Activated T-cell treated with anti-CD3 and anti-CD28 coated beads, Interleukin-2, amount 50 U/mL, for 48 hours (primary cell): ENCODE measurements at regions not wholly inside any gene's neighbourhood (a gene's known extent, or its start where the extent isn't known, plus 50 kb on each side); places are given as distances from the start of the nearest gene placed in this dataset.
"Not testable (repeated sequence)": the region's sequence is repeated elsewhere in the genome, so short reads cannot be mapped to it uniquely, and the experiment has no call there.

ENCODE experiments used
- DNase-seq, 2 experiments: peaks; one replicate each; pipeline ENCODE4 v3.0.0-alpha.2; 2020

DNA sequence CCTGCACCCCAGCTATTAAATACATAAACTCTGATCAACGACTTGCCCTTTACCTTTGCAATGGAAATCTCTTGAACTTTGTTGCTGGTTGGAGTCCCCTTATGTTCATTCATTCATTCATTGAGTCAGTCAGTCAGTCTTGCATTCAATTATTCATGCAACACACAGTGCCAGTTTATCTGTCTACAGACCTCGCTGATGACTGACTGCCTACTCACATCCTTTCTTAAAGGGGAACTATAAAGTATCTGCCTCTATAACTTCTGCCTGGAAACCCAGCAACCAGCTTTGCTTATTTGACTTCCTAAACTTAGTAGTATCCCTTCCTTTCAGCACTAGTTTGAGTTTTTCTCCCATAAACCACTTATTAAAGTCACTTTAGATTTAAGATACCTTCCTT lies 620.8 kb upstream of the ADGRL3 start:
- DNase-seq = no peak

GRCh38 chr4:60581919-60582536 lies 618.1 kb upstream of the ADGRL3 start:
- DNase-seq = no peak

GRCh38 chr4:60588556-60588955 lies 611.6 kb upstream of the ADGRL3 start:
- DNase-seq = no peak

DNA sequence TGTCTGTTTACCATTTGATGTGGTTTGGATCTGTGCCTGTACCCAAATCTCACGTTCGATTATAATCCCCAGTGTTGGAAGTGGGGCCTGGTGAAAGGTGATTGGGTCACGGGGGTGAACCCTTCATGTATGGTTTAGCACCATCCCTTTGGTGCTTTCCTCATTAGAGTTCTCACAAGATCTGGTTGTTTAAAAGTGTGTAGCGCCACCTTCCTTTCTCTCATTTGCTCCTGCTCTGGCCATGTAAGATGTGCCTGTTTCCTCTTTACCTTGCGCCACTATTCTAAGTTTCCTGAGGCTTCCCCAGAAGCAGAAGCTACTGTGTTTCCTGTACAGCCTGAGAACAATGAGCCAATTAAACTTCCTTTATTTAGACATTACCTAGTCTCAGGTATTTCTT lies 610.7 kb upstream of the ADGRL3 start:
- DNase-seq = no peak

DNA sequence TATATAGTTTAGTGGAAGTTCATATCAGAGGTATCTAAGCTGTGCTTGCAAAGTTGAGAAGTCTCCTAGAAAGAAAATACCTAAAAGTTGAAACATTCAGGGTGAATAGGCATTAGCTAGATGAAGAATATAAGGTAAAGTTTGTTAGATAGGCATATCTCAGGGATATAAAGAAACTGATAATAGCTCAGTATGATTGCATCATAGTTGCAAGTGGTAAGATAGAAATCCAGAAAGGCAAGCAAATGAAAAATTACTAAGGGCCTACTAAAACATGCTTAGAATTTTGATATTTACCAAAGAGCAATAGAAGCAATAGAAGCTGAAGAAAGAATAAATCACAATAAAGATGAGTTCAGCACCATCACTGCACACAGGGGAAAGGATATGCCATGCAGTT lies 610.0 kb upstream of the ADGRL3 start:
- DNase-seq = no peak

GRCh38 chr4:60605646-60606354 lies 594.3 kb upstream of the ADGRL3 start:
- DNase-seq = no peak

DNA sequence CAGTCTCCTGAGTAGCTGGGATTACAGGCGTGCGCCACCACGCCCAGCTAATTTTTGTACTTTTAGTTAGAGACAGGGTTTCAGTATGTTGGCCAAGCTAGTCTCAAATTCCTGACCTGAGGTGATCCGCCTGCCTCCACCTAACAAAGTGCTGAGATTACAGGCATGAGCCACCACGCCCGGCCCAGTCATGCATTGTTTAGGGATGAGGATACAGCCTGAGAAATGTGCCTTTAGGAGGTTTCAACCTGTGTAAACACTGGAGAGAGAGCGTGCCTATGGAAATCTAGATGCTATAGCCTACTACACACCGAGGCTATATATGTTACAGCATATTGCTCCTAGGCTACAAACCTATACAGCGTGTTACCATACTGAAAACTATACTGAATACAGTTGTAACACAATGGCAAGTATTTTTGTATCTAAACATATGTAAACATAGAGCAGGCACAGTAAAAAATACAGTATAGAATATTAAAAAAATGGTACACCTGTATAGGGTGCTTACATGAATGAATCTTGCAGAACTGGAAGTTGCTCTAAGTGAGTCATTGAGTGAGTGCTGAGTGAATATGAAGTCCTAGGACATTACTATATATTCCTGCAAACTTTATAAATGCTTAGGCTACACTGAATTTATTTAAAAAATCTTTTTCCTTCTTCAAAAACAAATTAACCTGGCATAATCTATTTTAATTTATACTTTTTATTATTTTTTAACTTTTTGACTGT lies 588.2 kb upstream of the ADGRL3 start:
- DNase-seq = no peak

GRCh38 chr4:60617731-60618130 lies 582.4 kb upstream of the ADGRL3 start:
- DNase-seq = no peak

DNA sequence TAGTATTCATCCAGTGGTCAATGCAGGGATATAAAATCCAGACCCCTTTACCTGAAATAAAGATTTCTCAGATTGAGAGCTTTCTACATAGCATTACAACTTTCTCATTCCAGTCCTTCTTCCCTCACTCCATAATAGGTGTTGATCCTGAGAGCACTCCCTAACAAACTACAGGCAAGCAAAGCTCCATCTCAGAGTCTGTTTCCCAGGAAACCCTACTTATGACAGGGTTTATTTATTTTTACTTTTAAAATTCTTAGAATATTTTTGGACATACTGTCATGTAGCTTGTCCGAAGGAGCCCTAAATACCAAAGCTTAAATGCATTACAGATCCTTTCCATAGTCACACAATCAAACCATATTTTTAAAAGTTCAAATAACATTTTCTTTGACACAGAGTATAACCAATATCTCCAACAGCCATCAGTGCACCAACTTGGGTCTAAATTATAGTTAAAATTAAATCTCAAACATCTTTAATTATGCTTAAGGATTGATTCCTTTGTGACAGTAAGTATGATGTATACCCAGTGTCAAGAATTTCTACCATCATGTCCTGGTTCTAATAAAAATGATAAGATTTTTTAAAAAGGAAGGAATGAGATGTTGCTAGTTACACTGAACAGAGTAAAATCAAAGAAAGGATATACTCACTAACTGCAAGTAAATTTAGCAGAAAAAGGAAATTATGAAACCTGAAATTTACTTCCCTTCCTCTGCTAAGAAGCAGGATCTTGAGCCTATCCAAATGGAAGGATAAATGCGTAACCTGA lies 580.4 kb upstream of the ADGRL3 start:
- DNase-seq = no peak

DNA sequence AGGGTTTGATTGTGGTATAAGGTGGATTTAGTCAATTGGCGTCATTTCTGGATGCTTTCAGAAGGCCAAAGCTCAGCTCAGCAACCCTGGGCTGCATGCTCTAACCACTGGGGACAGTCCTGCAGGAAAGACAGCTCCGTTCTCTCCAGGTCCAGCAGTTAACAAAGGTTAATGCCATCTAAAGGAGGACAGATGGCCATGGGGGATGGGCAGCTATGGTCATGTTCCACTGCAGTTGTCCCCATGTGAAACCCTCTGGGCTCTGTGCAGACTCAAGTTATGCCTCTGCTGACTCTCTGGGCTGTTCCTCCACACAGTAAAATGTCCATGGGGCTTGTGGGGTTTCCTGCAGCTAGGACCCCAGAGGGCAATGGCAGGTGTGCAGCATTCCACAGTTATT lies 562.1 kb upstream of the ADGRL3 start:
- DNase-seq = no peak

DNA sequence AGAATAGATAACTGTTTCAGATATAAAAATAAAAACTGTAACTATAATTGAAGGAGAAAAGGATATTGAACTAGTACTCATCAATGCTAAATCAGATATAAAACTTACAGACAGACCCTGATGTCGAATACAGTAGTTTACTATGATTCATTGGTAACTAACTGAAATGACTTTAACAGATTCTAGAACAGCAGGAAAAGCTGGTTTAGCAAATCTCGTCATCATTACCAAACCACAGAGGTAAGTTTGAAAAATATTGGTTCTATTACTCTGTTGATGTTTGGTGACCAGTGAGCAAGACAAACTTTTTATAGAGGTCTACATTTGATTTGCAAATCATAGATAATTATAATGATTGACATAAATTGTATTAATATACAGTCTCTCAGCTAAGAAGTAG lies 551.4 kb upstream of the ADGRL3 start:
- DNase-seq = no peak

DNA sequence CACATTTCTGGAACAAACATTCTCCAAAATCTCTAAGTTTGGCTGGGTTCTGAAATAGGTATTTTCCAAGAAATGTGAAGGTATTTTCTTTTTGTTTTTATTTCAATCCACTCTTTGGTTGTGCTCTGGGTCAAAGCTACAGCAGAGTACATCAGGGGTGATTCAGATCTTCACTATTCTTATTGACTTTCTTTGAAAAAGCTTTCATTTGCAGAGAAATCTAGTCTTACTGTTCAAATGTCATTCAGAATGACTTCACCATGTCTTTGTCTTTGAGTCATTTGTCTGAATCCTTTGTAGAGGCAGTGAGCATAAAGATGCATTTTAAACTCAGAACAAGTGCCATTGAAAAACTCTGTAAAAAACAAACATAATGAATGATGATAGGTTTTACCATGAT lies 547.2 kb upstream of the ADGRL3 start:
- no peak for DNase-seq

- DNase-seq = no peak
Observed at GRCh38 chr4:60655356-60655755, 544.8 kb upstream of the ADGRL3 start.

- no peak for DNase-seq
Observed at GRCh38 chr4:60656171-60656570, 544.0 kb upstream of the ADGRL3 start.

GRCh38 chr4:60657041-60657440 lies 543.1 kb upstream of the ADGRL3 start:
- no peak for DNase-seq

- DNase-seq = no peak
Observed at GRCh38 chr4:60657807-60658206, 542.3 kb upstream of the ADGRL3 start.

GRCh38 chr4:60663769-60664168 lies 536.4 kb upstream of the ADGRL3 start:
- DNase-seq = no peak

DNA sequence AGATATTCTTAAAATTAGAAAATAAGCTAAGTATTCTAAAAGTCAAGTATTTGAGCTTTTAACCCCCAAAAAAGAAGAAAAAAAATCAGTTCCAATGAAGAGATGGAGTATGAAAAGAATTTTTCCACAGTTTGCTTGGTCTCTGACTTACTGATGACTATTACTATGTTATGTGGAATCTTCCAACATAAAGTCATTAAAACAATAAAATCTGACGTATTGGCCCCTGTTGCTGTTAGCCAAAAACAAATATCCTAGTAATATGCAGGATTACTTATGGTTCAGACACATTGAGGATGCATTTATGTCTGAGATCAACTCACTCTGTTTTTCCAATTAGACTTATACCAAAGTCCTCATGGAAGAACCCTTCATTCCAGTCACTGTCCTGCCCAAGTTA lies 517.2 kb upstream of the ADGRL3 start:
- no peak for DNase-seq

GRCh38 chr4:60683357-60683756 lies 516.8 kb upstream of the ADGRL3 start:
- DNase-seq = no peak

GRCh38 chr4:60683973-60684372 lies 516.2 kb upstream of the ADGRL3 start:
- DNase-seq = no peak

GRCh38 chr4:60696062-60696461 lies 504.1 kb upstream of the ADGRL3 start:
- not testable (repeated sequence) for DNase-seq

DNA sequence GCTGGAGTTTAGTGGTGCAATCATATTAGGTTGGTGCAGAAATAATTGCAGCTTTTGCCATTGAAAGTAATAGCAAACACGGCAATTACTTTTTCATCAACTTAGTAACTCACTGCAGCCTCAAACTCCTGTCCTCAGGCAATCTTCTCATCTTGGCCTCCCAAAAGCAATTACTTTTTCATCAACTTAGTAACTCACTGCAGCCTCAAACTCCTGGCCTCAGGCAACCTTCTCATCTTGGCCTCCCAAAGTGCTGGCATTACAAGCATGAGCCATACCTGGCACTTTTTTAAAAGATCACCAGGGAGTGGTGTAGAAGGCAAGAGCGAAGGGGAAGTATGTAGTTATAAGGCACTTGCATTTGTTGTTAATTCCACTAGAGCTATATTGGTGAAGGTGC lies 491.1 kb upstream of the ADGRL3 start:
- DNase-seq = no peak

DNA sequence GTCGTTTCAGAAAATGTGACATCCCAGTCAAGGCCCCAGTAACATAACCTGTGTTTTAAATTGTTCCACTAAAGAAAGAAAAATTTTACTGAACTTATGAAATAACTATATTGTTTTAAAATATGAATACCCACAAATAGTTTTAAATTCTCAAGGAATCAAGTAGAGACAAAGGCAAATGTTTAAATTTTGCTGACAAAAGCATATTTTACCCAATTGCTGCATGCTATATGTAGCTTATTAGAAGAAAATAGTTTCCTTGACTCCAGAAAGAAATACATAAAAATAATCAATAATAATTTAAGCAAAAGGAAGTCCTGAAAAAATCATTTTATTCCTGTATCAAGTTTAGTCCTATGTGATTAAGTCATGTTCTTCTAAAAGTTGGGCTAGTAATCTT lies 481.3 kb upstream of the ADGRL3 start:
- no peak for DNase-seq

GRCh38 chr4:60721685-60722084 lies 478.4 kb upstream of the ADGRL3 start:
- DNase-seq = no peak
